PFSK-1 (cell line): ENCODE measurements at regions not wholly inside any gene's neighbourhood (a gene's known extent, or its start where the extent isn't known, plus 50 kb on each side); places are given as distances from the start of the nearest gene placed in this dataset.

Experiments
- TAF1 ChIP-seq: IDR thresholded peaks from 2 replicates; pipeline ENCODE4 v1.6.1; 2012; ENCODE audit warnings: low read length, control low read depth, borderline replicate concordance; ENCODE audit not compliant: insufficient read depth
- TF ChIP-seq, protein P1 (sequence below), 2 experiments: IDR thresholded peaks; 2 replicates each; pipeline versions ENCODE4 v1.6.1 to v1.8.0; 2011 to 2012; ENCODE audit warnings: low read depth in 2 of 2, low read length in 2 of 2, control low read depth in 1 of 2, inconsistent platforms in 1 of 2, mild to moderate bottlenecking in 1 of 2, moderate library complexity in 1 of 2; ENCODE audit not compliant: insufficient read depth in 1 of 2

GRCh38 chr4:32519060-32519459 is 1798.9 kb downstream of the PCDH7 start:
- TF ChIP-seq, protein P1, sequence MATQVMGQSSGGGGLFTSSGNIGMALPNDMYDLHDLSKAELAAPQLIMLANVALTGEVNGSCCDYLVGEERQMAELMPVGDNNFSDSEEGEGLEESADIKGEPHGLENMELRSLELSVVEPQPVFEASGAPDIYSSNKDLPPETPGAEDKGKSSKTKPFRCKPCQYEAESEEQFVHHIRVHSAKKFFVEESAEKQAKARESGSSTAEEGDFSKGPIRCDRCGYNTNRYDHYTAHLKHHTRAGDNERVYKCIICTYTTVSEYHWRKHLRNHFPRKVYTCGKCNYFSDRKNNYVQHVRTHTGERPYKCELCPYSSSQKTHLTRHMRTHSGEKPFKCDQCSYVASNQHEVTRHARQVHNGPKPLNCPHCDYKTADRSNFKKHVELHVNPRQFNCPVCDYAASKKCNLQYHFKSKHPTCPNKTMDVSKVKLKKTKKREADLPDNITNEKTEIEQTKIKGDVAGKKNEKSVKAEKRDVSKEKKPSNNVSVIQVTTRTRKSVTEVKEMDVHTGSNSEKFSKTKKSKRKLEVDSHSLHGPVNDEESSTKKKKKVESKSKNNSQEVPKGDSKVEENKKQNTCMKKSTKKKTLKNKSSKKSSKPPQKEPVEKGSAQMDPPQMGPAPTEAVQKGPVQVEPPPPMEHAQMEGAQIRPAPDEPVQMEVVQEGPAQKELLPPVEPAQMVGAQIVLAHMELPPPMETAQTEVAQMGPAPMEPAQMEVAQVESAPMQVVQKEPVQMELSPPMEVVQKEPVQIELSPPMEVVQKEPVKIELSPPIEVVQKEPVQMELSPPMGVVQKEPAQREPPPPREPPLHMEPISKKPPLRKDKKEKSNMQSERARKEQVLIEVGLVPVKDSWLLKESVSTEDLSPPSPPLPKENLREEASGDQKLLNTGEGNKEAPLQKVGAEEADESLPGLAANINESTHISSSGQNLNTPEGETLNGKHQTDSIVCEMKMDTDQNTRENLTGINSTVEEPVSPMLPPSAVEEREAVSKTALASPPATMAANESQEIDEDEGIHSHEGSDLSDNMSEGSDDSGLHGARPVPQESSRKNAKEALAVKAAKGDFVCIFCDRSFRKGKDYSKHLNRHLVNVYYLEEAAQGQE (IDR thresholded peaks at IDR 0.05; ENCODE audit: insufficient read depth in 1 of 2, low read depth in 2 of 2, low read length in 2 of 2): no peak
- TF ChIP-seq TAF1: no peak
